ENCODE measurements at regions not wholly inside any gene's neighbourhood (a gene's known extent, or its start where the extent isn't known, plus 50 kb on each side); places are given as distances from the start of the nearest gene placed in this dataset.

- no peak overlapping the region for H2BK120ac ChIP-seq (replicated peaks; ENCODE audit: low read depth, low read length)
- ChIA-PET CTCF (ENCODE audit: partially characterized antibody) (no interaction called here), POLR2A (ENCODE audit: partially characterized antibody) (no interaction called here)
- H3K9me3 ChIP-seq (ENCODE audit: insufficient read depth in 2 of 2, low read depth in 1 of 2, low read length in 1 of 2), result 0 out of 4 replicates have a peak, but pooled peaks cover 0 to 6% of the 10 kb centered on the region in 2 experiments
- no peak overlapping the region for H2AFZ ChIP-seq (ENCODE audit: low read length)
- no peaks in the 10 kb centered on the region for H3K23me2 ChIP-seq (ENCODE audit: low read depth, low read length)
- no peak overlapping the region for H2BK20ac ChIP-seq (ENCODE audit: low read length)
- FAIRE-seq, result no peak
- no peak overlapping the region for H2BK5ac ChIP-seq (ENCODE audit: low read depth, low read length)
- no peak overlapping the region for H3K23ac ChIP-seq (ENCODE audit: insufficient read length)
- no peaks in the 10 kb centered on the region for H3K79me2 ChIP-seq (ENCODE audit: control insufficient read depth in 1 of 2, insufficient read depth in 2 of 2, low read length in 2 of 2)
- H3K18ac ChIP-seq (ENCODE audit: extremely low read depth, low read length), result no peak overlapping the region
- no peaks in the 10 kb centered on the region for H3K79me1 ChIP-seq (ENCODE audit: low read depth, low read length)
- H3K4me3 ChIP-seq (ENCODE audit: extremely low read depth in 1 of 4, insufficient read depth in 2 of 4, low read depth in 3 of 4, low read length in 4 of 4), result no peak overlapping the region
- no peak overlapping the region for H2BK12ac ChIP-seq (ENCODE audit: low read depth, low read length)
- no peak overlapping the region for H4K5ac ChIP-seq (ENCODE audit: insufficient read length, low read depth, low read length)
- H4K91ac ChIP-seq (replicated peaks; ENCODE audit: insufficient read length, low read length), result no peak overlapping the region
- no peak overlapping the region for H3K14ac ChIP-seq (ENCODE audit: insufficient read length)
- no peaks in the 10 kb centered on the region for H3K27me3 ChIP-seq (replicated peaks in 1 of 4; ENCODE audit: control insufficient read depth in 3 of 4, extremely low read depth in 1 of 4, insufficient read depth in 3 of 4, low read length in 3 of 4)
- DNase-seq (ENCODE audit: low read depth in 1 of 2, low spot score in 2 of 2), result no peak
- H3K9ac ChIP-seq (replicated peaks in 1 of 4; ENCODE audit: extremely low read depth in 1 of 4, low read depth in 3 of 4, low read length in 3 of 4), result no peak overlapping the region
- no peak overlapping the region for H4K8ac ChIP-seq (ENCODE audit: extremely low read depth, insufficient read depth, low read length)
- H3K27ac ChIP-seq (ENCODE audit: low read depth, low read length), result no peak overlapping the region
- no peaks in the 10 kb centered on the region for H3K4me1 ChIP-seq (replicated peaks in 1 of 4; ENCODE audit: control insufficient read depth in 3 of 4, insufficient read depth in 4 of 4, low read length in 3 of 4)
- no peak overlapping the region for H3K4me2 ChIP-seq (ENCODE audit: insufficient read depth in 1 of 2, low read depth in 2 of 2, low read length in 2 of 2)
- H2BK15ac ChIP-seq (ENCODE audit: low read length), result no peak overlapping the region
- no peaks in the 10 kb centered on the region for H3K36me3 ChIP-seq (ENCODE audit: control insufficient read depth in 2 of 4, insufficient read depth in 4 of 4, low read length in 3 of 4)
- WGBS, 2 experiments (ENCODE audit: extremely low coverage in 1 of 2, insufficient coverage in 1 of 2, insufficient read length in 1 of 2, insufficient replicate concordance in 2 of 2, low coverage in 1 of 2, low lambda C conversion rate in 2 of 2, missing lambda C conversion rate in 1 of 2), result 78% methylated on average over 2 of the region's 2 CpGs; no CpG with 5 or more reads in 1 of the 2 experiments
- no peak overlapping the region for H3K56ac ChIP-seq (replicated peaks; ENCODE audit: insufficient read length, low read depth, low read length)
- no peaks in the 10 kb centered on the region for H4K20me1 ChIP-seq (replicated peaks in 1 of 2; ENCODE audit: control insufficient read depth in 1 of 2, insufficient read depth in 2 of 2, low read length in 2 of 2)
- no peak overlapping the region for H2AK5ac ChIP-seq (ENCODE audit: low read depth, low read length)
- H3K4ac ChIP-seq (replicated peaks; ENCODE audit: insufficient read length, low read depth, low read length), result no peak overlapping the region
- TF ChIP-seq SIRT6 (IDR thresholded peaks at IDR 0.05; ENCODE audit: low read length), result no peak
- no peak for TF ChIP-seq KDM1A (IDR thresholded peaks at IDR 0.05; ENCODE audit: borderline replicate concordance, low read length)
- TF ChIP-seq SUZ12 (IDR thresholded peaks at IDR 0.05; ENCODE audit: low read length), result no peak
- no peak for TF ChIP-seq CREB1 (IDR thresholded peaks at IDR 0.05)
- no peak for TF ChIP-seq TAF7 (optimal IDR thresholded peaks at IDR 0.05; ENCODE audit: borderline replicate concordance, low read depth, low read length)
- TF ChIP-seq YY1 (IDR thresholded peaks at IDR 0.05; ENCODE audit: low read depth, low read length), result no peak
- TF ChIP-seq HDAC2 (IDR thresholded peaks at IDR 0.05; ENCODE audit: borderline replicate concordance in 1 of 2, low read depth in 2 of 2, low read length in 2 of 2), result no peak
- no peak for TF ChIP-seq ZNF274 (IDR thresholded peaks at IDR 0.05; ENCODE audit: borderline replicate concordance, extremely low read depth, low read length)
- TF ChIP-seq MAX (IDR thresholded peaks at IDR 0.05), result no peak
- no peak for TF ChIP-seq ATF3 (IDR thresholded peaks at IDR 0.05; ENCODE audit: insufficient read depth, low read depth, low read length)
- no peak for TF ChIP-seq JUND (IDR thresholded peaks at IDR 0.05; ENCODE audit: low read length)
These were observed 822.6 kb downstream of the TLE1 start for GRCh38 chr9:80866576-80867227.
